Kidney capillary endothelial cell (primary cell): ENCODE measurements at regions not wholly inside any gene's neighbourhood (a gene's known extent, or its start where the extent isn't known, plus 50 kb on each side); places are given as distances from the start of the nearest gene placed in this dataset.
"Not testable (repeated sequence)": the region's sequence is repeated elsewhere in the genome, so short reads cannot be mapped to it uniquely, and the experiment has no call there.

Experiments
- DNase-seq: peaks from one replicate; pipeline ENCODE4 v3.0.0-alpha.2; 2018; ENCODE audit warnings: low spot score

DNA sequence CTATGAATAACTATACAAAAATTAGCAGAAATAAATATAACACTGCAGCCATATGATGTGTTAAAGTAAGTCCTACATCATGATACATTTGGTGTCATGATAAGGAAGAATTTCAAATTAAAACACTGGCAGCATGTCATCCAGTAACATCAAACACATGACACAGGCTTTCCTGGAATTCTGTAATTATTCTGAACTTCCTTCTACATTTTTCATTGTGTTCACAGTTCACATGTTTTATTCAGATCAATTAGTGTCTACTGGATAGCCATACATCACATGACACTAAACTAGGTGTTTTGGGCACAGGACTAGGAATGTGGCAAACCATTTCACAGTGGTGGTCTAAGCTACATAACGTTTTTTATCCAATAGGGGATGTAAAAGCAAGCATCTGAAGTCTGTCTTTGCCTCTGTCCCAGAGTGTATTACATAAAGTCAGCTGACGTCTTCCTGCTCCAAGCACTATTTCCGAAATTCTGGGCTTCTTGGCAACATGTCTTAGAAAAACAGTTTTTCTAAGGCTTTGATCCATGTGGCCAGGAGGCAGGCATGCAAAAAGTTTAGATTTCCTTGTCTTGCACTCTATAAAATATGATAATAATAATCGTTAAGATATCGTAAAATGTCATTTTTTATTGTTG is 707.9 kb downstream of the CENPC start:
- no peak for DNase-seq

GRCh38 chr4:66829310-66829709 is 716.0 kb downstream of the CENPC start:
- no peak for DNase-seq

DNA sequence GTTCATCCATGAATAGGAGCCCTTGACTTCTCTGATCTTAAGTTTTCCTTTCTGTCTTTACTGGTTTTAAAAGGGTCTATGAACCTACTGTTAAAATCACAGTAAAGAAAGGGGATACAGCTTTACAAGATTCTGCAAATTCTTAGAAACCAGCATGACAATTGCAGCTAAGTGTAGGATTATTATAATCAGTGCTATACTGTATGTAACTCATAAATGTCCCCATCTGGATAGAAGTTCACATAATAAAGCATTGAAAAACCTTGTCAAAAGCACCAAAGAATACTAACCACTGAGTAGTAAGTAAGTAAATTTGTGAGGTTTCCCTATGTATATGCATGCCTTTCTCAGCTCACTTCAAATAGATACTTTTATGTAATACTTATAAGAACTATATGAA is 724.6 kb downstream of the CENPC start:
- DNase-seq: no peak

DNA sequence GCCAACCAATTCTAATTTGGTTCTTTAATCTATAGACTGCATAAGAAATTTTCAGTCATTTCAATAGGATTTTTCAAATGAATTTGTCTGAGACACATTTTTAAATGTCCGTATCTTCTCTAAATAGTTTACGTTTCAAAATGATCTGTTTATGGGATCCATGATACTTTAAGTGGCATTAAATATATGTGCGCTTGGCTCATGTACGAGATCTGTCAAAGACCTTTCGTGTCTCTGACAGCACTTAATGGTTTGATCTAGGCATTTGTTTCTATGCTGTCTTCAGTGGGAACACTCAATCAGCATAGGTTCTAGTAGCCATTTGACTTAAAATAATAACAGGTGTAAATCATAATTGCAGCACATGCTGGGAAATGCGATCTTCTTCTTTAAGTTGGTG is 731.0 kb downstream of the CENPC start:
- no peak for DNase-seq

DNA sequence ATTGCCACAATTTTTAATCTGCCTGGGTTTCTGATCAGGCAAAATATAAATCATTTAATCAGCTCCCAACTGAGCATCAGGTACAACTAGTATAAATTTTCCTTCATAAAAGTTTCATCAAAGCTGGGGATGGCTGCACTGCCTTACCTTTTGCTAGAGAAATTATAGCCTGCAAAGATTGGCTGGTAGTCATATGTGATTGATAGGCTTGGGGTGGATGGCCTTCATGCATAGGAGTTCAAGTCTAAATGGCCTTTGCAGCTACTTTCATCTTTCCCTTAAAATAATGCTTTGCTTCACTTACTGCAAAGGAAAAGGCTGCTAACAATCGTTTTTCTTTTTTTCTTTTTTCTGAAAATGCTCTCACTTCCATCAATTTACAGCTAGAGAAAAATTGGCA is 739.7 kb downstream of the CENPC start:
- DNase-seq: no peak

GRCh38 chr4:66804979-66805378 is 740.3 kb downstream of the CENPC start:
- DNase-seq: no peak

GRCh38 chr4:66797608-66798007 is 747.7 kb downstream of the CENPC start:
- DNase-seq: no peak

GRCh38 chr4:66795724-66796123 is 749.6 kb downstream of the CENPC start:
- no peak for DNase-seq

DNA sequence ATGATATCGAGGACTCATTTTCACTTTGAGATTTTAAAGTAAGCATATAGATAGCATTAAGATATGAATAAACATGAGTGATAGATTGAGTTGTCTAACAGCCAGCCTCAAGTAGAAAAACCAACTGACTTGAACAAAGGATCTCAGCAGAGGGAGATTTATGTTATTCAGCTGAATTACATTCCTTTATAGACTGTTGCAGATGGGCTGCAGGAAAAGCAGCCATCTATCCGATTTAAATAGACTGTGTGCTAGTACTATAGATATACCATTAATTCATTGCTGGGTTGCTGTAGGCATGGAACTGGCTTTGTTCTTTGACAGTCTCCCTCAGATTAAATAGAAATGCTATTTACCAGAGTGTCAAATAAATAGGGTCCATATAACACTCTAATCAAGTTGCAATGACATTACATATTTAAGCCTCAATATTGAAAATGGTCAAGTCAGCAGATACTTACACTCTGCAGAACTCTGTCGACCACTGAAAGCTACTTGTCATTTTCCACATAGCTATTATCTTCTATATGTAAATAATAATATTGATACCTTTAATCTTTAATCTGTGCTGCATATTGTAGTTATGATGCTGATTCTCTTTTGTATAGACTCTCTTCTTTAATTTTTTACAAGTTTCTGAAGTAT is 750.8 kb downstream of the CENPC start:
- DNase-seq: no peak

DNA sequence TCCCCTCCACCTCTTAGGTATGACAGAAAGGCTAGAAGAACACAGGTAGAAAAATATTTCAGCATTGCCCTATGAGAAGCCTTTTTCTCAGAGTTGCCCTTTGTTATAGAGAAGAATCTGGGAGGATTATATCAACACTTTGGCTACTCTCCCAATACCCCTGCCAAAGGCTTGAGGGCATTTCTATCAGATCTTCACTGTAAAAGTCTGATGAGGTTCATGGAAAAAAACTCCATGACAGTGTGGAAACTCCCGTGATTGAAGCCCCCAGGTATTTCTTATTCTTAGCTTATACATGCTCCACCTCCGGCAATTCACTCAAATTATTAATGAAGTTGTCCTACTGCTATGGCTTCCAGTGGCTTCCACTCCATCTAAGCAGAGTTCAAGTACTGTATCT is 753.6 kb downstream of the CENPC start:
- DNase-seq: no peak

GRCh38 chr4:66785479-66785878 is 759.8 kb downstream of the CENPC start:
- DNase-seq: no peak

DNA sequence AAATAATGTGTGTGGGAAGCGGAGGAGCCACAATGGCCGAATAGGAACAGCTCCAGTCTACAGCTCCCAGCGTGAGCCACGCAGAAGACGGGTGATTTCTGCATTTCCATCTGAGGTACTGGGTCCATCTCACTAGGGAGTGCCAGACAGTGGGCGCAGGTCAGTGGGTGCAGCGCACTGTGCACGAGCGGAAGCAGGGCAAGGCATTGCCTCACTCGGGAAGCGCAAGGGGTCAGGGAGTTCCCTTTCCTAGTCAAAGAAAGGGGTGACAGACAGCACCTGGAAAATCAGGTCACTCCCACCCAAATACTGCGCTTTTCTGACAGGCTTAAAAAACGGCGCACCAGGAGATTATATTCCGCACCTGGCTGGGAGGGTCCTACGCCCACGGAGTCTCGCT is 762.6 kb downstream of the CENPC start:
- not testable (repeated sequence) for DNase-seq

DNA sequence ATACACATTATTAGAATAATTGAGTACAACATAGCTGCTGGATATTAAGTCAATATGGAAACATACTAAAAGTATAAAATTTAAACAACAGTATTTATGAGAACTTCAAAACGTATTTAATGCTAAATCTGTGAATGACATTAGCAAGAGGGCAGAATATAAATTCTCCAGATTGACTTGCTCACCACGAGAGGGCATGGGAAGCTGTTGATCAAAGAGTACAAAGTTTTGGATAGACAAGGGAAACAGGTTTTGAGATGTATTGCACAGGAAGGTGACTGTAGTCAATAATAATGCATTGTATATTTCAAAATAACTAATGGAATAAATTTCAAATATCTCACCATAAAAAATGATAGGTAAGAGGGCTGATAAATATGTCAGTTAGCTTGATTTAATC is 768.2 kb downstream of the CENPC start:
- no peak for DNase-seq

- DNase-seq: no peak
These were observed 775.9 kb downstream of the CENPC start for GRCh38 chr4:66769441-66769840.

- DNase-seq: no peak
These were observed 777.9 kb downstream of the CENPC start for GRCh38 chr4:66767442-66767841.

DNA sequence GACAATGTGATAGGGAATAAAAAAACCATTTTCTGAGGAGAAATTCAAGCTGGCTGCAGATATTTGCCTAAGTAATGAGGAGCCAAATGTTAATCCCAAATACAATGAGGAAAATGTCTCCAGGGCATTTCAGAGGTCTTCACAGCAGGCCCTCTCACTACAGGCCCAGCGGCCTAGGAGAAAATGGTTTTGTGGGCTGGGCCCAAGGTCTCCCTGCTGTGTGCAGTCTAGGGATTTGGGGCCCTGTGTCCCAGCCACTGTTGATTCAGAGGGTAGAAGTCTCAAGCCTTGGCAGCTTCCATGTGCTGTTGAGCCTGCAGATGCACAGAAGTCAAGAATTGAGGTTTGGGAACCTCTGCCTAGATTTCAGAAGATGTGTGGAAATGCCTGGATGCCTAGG is 778.7 kb downstream of the CENPC start:
- DNase-seq: no peak

DNA sequence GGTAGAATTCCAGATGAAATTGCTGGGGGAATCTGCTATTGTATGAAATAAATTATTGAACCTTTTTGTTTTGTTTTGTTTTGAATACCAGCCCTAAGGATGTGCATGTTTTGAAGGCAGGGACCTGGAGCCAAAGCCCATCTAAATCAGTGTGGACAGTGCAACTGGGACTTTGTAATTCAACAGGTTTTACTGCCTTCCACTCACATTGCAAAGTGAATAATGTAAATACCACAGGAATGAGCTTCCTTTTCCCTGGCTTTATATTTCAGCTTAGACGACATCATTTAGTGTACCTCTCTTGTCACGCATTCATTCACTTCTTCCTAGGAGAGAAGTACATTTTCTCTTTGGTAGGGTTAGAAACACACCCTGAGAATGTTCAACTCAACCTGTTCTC is 795.0 kb downstream of the CENPC start:
- DNase-seq: no peak

- DNase-seq: not testable (repeated sequence)
These were observed 798.4 kb downstream of the CENPC start for GRCh38 chr4:66746918-66747317.

DNA sequence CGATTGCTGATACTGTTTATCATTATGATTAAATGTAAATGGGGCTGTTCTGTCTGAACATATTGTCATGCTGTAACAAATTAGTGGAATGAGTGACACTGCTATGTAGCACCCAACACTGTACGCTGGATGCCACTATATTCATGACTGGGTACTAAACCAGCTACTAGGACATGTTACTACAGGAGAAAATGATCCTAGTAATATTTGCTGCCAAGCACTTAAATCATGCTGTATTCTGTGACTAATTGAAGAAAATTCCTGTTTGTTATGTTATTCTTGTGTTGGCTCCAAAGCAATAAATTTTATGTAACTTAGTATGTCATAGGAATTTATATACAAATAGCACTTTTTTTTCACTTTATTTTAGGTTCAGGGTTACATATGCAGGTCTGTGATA is 804.2 kb downstream of the CENPC start:
- no peak for DNase-seq

DNA sequence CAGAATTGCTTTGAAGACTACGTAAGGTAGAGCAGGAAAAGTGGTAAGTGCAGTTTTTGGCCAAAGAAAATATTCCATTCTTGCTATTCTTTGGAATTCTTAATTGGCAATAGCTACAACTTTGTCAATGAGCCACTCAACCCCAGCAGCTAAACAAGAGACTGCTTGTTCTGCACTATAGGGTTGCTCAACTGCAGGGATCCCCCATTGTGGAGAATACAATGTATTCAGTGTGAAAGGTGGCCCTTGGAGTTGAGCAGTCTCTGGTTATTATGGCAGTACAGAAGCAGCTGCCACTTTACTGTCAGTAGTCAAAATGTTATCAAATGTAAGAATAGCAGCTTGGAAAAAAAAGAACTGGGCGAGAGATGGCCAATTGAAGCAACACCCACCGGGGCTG is 808.7 kb downstream of the CENPC start:
- DNase-seq: no peak

- DNase-seq: no peak
These were observed 817.0 kb downstream of the CENPC start for GRCh38 chr4:66728280-66728679.

- DNase-seq: not testable (repeated sequence)
These were observed 832.9 kb downstream of the CENPC start for GRCh38 chr4:66712301-66712921.

GRCh38 chr4:66704243-66704642 is 841.1 kb downstream of the CENPC start:
- no peak for DNase-seq

DNA sequence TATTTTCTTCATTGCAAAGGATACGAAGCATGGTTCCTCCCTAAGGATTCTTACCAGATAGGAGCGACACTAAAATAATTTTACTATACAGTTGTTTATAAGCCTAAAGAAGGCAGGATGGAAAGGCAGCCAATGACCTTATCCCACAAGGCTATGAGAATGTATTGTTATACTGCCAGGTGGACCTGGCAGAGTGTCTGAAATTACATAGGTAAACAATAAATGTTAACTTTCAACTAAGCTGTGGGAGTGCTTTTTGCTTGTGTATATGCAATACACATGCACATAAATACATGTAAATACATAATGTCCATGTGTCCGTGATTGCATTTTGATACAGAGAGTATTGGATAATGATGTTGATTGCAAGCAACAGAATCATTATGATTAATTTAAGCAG is 850.6 kb downstream of the CENPC start:
- DNase-seq: no peak
